Neural cell (in vitro differentiated cells): ENCODE measurements at regions not wholly inside any gene's neighbourhood (a gene's known extent, or its start where the extent isn't known, plus 50 kb on each side); places are given as distances from the start of the nearest gene placed in this dataset.

ENCODE experiments used
- H2AFZ ChIP-seq: fragments of 200-600, 300-800 bp; sonication (generic), shearing (Covaris generic); 2 replicates; pipeline ENCODE4 v1.6.0; 2014; ENCODE audit warnings: low read depth, mild to moderate bottlenecking, antibody characterized with exemption, low read length, moderate library complexity
- H3F3A ChIP-seq: fragments of 200-600 bp; shearing (Covaris generic); 2 replicates; pipeline ENCODE4 v1.6.1; 2016; ENCODE audit warnings: mild to moderate bottlenecking, moderate library complexity, mixed read lengths, antibody characterized with exemption, low read length; ENCODE audit not compliant: insufficient read depth, poor library complexity, severe bottlenecking
- H3K27ac ChIP-seq: fragments of 200-600, 300-800 bp; sonication (generic), shearing (Covaris generic); 2 replicates; pipeline ENCODE4 v1.5.1; 2014; ENCODE audit warnings: mild to moderate bottlenecking, low read length, moderate library complexity
- H3K27me3 ChIP-seq: fragments of 300-800, 200-600 bp; sonication (generic), shearing (Covaris generic); 2 replicates; pipeline ENCODE4 v1.6.0; 2014; ENCODE audit warnings: mild to moderate bottlenecking, low read depth, low read length, moderate library complexity; ENCODE audit not compliant: insufficient read depth
- H3K36me3 ChIP-seq: fragments of 300-800, 200-600 bp; sonication (generic), shearing (Covaris generic); 2 replicates; pipeline ENCODE4 v1.5.1; 2014; ENCODE audit warnings: mild to moderate bottlenecking, antibody characterized with exemption, low read length, moderate library complexity; ENCODE audit not compliant: insufficient read depth
- H3K4me2 ChIP-seq: fragments of 300-800, 200-600 bp; sonication (generic), shearing (Covaris generic); 2 replicates; pipeline ENCODE4 v1.6.0; 2014; ENCODE audit warnings: mild to moderate bottlenecking, low read length
- H3K4me3 ChIP-seq: fragments of 300-800, 200-600 bp; sonication (generic), shearing (Covaris generic); 2 replicates; pipeline ENCODE4 v1.5.1; 2014; ENCODE audit warnings: mild to moderate bottlenecking, low read length, moderate library complexity
- H3K79me2 ChIP-seq: fragments of 200-600 bp; shearing (Covaris generic); replicated peaks from 2 replicates; pipeline ENCODE4 v1.6.0; 2014; ENCODE audit warnings: mild to moderate bottlenecking, low read length, moderate library complexity; ENCODE audit not compliant: insufficient read depth
- H3K9ac ChIP-seq: fragments of 300-800, 200-600 bp; sonication (generic), shearing (Covaris generic); 2 replicates; pipeline ENCODE4 v1.6.1; 2016; ENCODE audit warnings: mild to moderate bottlenecking, low read length, mixed read lengths
- H3K9me2 ChIP-seq: fragments of 200-600 bp; shearing (Covaris generic); 2 replicates; pipeline ENCODE4 v1.6.1; 2016; ENCODE audit warnings: mild to moderate bottlenecking, low read length, mixed read lengths; ENCODE audit not compliant: insufficient read depth
- H3K9me3 ChIP-seq: fragments of 200-600, 300-800 bp; sonication (generic), shearing (Covaris generic); 2 replicates; pipeline ENCODE4 v1.6.1; 2016; ENCODE audit warnings: mild to moderate bottlenecking, mixed run types, low read length, moderate library complexity, mixed read lengths
- H4K20me1 ChIP-seq: fragments of 200-600 bp; shearing (Covaris generic); 2 replicates; pipeline ENCODE4 v1.6.1; 2016; ENCODE audit warnings: mild to moderate bottlenecking, mixed run types; ENCODE audit not compliant: insufficient read depth
- CTCF ChIP-seq: fragments of 450-650 bp; IDR thresholded peaks from 2 replicates; pipeline ENCODE4 v1.5.1; 2014; ENCODE audit warnings: antibody characterized with exemption, mild to moderate bottlenecking, moderate library complexity; ENCODE audit not compliant: poor library complexity, severe bottlenecking
- EP300 ChIP-seq: fragments of 450-650 bp; conservative IDR thresholded peaks from 2 replicates; pipeline ENCODE4 v1.6.1; 2014; ENCODE audit warnings: antibody characterized with exemption, mild to moderate bottlenecking, moderate library complexity; ENCODE audit not compliant: poor library complexity, severe bottlenecking
- EZH2 ChIP-seq: fragments of 200-600, 300-800 bp; shearing (Covaris generic), sonication (generic); IDR thresholded peaks from 2 replicates; pipeline ENCODE4 v1.6.1; 2014; ENCODE audit warnings: antibody characterized with exemption, low read length, borderline replicate concordance, mild to moderate bottlenecking; ENCODE audit not compliant: insufficient read depth, poor library complexity, severe bottlenecking
- MXI1 ChIP-seq: fragments of 450-650 bp; conservative IDR thresholded peaks from 2 replicates; pipeline ENCODE4 v1.6.1; 2014; ENCODE audit warnings: antibody characterized with exemption, mild to moderate bottlenecking; ENCODE audit not compliant: poor library complexity, severe bottlenecking
- POLR2AphosphoS5 ChIP-seq: IDR thresholded peaks from 2 replicates; pipeline ENCODE4 v1.6.1; 2012
- RAD21 ChIP-seq: fragments of 450-650 bp; conservative IDR thresholded peaks from 2 replicates; pipeline ENCODE4 v1.6.1; 2014; ENCODE audit warnings: antibody characterized with exemption, mild to moderate bottlenecking, moderate library complexity
- REST ChIP-seq: IDR thresholded peaks from 2 replicates; pipeline ENCODE4 v1.6.1; 2012; ENCODE audit warnings: borderline replicate concordance
- SMC3 ChIP-seq: fragments of 450-650 bp; conservative IDR thresholded peaks from 2 replicates; pipeline ENCODE4 v1.6.1; 2014; ENCODE audit warnings: antibody characterized with exemption, mild to moderate bottlenecking, moderate library complexity; ENCODE audit not compliant: poor library complexity
- TAF1 ChIP-seq: IDR thresholded peaks from 2 replicates; pipeline ENCODE4 v1.6.1; 2012; ENCODE audit warnings: low read depth

- no peak overlapping the region for H3K9ac ChIP-seq
- H2AFZ ChIP-seq = no peak overlapping the region
- no peak overlapping the region for H3K4me3 ChIP-seq
- no peaks in the 10 kb centered on the region for H3F3A ChIP-seq
- H3K79me2 ChIP-seq = no peaks in the 10 kb centered on the region
- no peak overlapping the region for H3K4me2 ChIP-seq
- H3K27ac ChIP-seq = no peak overlapping the region
- no peaks in the 10 kb centered on the region for H3K9me3 ChIP-seq
- no peaks in the 10 kb centered on the region for H4K20me1 ChIP-seq
- H3K27me3 ChIP-seq = no peaks in the 10 kb centered on the region
- no peaks in the 10 kb centered on the region for H3K9me2 ChIP-seq
- no peaks in the 10 kb centered on the region for H3K36me3 ChIP-seq
- no peak for TF ChIP-seq REST
- TF ChIP-seq RAD21 = no peak
- TF ChIP-seq EP300 = no peak
- no peak for TF ChIP-seq TAF1
- TF ChIP-seq SMC3 = no peak
- no peak for TF ChIP-seq EZH2
- TF ChIP-seq MXI1 = no peak
- TF ChIP-seq POLR2AphosphoS5 = no peak
Observed at GRCh38 chr21:41683815-41684214, 83.0 kb downstream of the RIPK4 start.

- Histone ChIP-seq H3F3A (no peaks in the 10 kb centered on the region), H3K27ac (no peak overlapping the region), H3K9me2 (no peaks in the 10 kb centered on the region), H3K4me3 (no peak overlapping the region), H2AFZ (no peak overlapping the region), H4K20me1 (no peaks in the 10 kb centered on the region), H3K9me3 (no peaks in the 10 kb centered on the region), H3K36me3 (no peaks in the 10 kb centered on the region), H3K27me3 (no peaks in the 10 kb centered on the region), H3K4me2 (no peak overlapping the region), H3K79me2 (no peaks in the 10 kb centered on the region), H3K9ac (no peak overlapping the region)
- no peak for TF ChIP-seq CTCF
- no peak for TF ChIP-seq EP300
- TF ChIP-seq RAD21 = no peak
- no peak for TF ChIP-seq TAF1
- TF ChIP-seq EZH2 = no peak
- no peak for TF ChIP-seq SMC3
- TF ChIP-seq REST = no peak
- TF ChIP-seq MXI1 = no peak
- no peak for TF ChIP-seq POLR2AphosphoS5
Observed at GRCh38 chr21:41682719-41683179, 84.1 kb downstream of the RIPK4 start.
